Right lobe of liver (tissue), 6 donors: ENCODE measurements at regions not wholly inside any gene's neighbourhood (a gene's known extent, or its start where the extent isn't known, plus 50 kb on each side); places are given as distances from the start of the nearest gene placed in this dataset.

Source experiments
- ATAC-seq, 4 donors: fragments of 200-7000 bp; cut with Tn5 transposase; one replicate each; pipeline ENCODE4 v1.9.1; 2020; ENCODE audit warnings: mild to moderate bottlenecking in 4 of 4, moderate library complexity in 4 of 4
- DNase-seq, 3 donors: peaks; one replicate each; pipeline ENCODE4 v3.0.0-alpha.2; 2020
- H3K27ac ChIP-seq, 3 donors: fragments of 200-600 bp; one replicate each; pipeline ENCODE4 v1.8.0; 2022
- H3K27me3 ChIP-seq, 2 donors: fragments of 200-600 bp; one replicate each; pipeline ENCODE4 v1.8.0; 2022
- H3K36me3 ChIP-seq, 4 donors: fragments of 200-600 bp; sonication (generic) in 1 of 4; one replicate each; pipeline versions ENCODE4 v1.5.1 to v1.8.0; 2017 to 2022; ENCODE audit warnings: control low read depth in 1 of 4
- H3K4me1 ChIP-seq, 4 donors: fragments of 200-600 bp; sonication (generic) in 1 of 4; one replicate each; pipeline versions ENCODE4 v1.5.1 to v1.8.0; 2017 to 2022; ENCODE audit warnings: control low read depth in 1 of 4
- H3K4me3 ChIP-seq, 3 donors: fragments of 200-600 bp; one replicate each; pipeline ENCODE4 v1.8.0; 2022
- H3K9me3 ChIP-seq, 4 donors: fragments of 200-600 bp; sonication (generic) in 1 of 4; one replicate each; pipeline versions ENCODE4 v1.5.1 to v1.8.0; 2017 to 2022; ENCODE audit warnings: control low read depth in 1 of 4
- POLR2A ChIP-seq: fragments of 450-650 bp; IDR thresholded peaks from one replicate; pipeline ENCODE4 v1.6.1; 2017; ENCODE audit warnings: antibody characterized with exemption, mild to moderate bottlenecking
- WGBS: methylation state at CpG from one replicate; pipeline ENCODE4 v1.1.6; 2018; ENCODE audit warnings: low coverage, low lambda C conversion rate; ENCODE audit not compliant: insufficient coverage; ENCODE audit errors: missing lambda C conversion rate; 5-methylcytosine and 5-hydroxymethylcytosine counted together
- intact Hi-C, 2 donors: fragments of 100-400 bp; cut with DNase I; formaldehyde crosslinking; loops; one replicate each; pipeline versions ENCODE4 v1.11.2 to v1.14.1; 2022
- TF ChIP-seq, protein P1 (sequence below), 4 donors: fragments of 200-600 bp in 3 of 4; fragments of 450-650 bp in 1 of 4; IDR thresholded peaks; one replicate each; pipeline versions ENCODE4 v1.5.1 to v1.8.0; 2016 to 2022; ENCODE audit warnings: antibody characterized with exemption in 4 of 4, mild to moderate bottlenecking in 2 of 4
- donor health status: DM: no; HTN: yes; CAD: no.
- donor health status: DM: no; HTN: no; CAD: no.
- donor health status: DM: no; HTN: no; CAD: no.
- donor health status: DM: no; HTN: yes; CAD: no.
- donor health status: DM: no; HTN: yes; CAD: no.

DNA sequence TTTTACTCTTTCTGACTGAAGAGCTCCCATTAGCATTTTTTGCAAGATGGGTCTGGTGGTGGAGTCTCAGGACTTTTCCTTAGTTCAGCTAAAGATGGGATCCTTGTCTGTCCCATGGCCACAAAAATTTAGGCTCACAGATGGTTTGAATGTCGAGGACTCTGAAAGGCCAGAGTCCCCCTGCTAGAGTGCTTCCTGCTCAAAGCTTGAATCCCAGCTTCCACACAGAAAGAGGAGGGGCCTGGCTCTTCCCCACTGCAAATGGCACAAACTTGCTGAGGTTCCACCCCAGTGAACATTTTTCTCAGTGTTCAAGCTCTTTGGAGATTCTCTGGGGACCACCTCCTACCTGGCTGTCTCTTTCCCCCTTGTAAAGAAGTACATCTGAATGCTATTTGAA, 64.7 kb upstream of the UGT2B15 start:
- DNase-seq (no peak), ATAC-seq (no peak)
- WGBS = 29% methylated on average over 1 of the region's 1 CpG
- TF ChIP-seq POLR2A = no peak
- TF ChIP-seq, protein P1, sequence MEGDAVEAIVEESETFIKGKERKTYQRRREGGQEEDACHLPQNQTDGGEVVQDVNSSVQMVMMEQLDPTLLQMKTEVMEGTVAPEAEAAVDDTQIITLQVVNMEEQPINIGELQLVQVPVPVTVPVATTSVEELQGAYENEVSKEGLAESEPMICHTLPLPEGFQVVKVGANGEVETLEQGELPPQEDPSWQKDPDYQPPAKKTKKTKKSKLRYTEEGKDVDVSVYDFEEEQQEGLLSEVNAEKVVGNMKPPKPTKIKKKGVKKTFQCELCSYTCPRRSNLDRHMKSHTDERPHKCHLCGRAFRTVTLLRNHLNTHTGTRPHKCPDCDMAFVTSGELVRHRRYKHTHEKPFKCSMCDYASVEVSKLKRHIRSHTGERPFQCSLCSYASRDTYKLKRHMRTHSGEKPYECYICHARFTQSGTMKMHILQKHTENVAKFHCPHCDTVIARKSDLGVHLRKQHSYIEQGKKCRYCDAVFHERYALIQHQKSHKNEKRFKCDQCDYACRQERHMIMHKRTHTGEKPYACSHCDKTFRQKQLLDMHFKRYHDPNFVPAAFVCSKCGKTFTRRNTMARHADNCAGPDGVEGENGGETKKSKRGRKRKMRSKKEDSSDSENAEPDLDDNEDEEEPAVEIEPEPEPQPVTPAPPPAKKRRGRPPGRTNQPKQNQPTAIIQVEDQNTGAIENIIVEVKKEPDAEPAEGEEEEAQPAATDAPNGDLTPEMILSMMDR (IDR thresholded peaks at IDR 0.05) = no peak
- intact Hi-C loops = no loop called here
- no peaks in the 10 kb centered on the region for H3K36me3 ChIP-seq
- H3K4me3 ChIP-seq = no peak overlapping the region
- H3K27me3 ChIP-seq = no peaks in the 10 kb centered on the region
- no peak overlapping the region for H3K27ac ChIP-seq
- peaks cover 0 to 12% (median 2%) of the 10 kb centered on the region in 4 donors for H3K4me1 ChIP-seq
- H3K9me3 ChIP-seq = no peaks in the 10 kb centered on the region

DNA sequence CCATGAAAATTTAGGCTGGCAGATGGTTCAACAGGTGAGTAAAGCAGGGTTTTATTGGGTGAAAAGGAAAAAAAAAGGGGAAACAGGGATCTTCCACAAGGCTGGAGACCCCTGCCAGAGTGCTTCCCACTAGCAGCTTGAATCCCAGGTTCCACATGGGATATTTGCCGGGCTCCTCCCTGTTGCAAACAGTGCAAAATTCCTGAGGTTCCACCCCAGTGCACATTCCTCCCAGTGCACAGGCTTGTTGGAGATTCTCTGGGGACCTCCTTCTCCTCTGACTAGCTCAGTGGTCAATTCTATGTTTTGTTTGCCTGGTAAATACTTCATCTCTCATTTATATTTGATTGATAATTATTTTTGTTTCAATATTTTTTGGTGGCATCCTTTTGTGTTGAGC, 66.4 kb upstream of the UGT2B15 start:
- Histone ChIP-seq H3K4me3 (no peak overlapping the region), H3K27me3 (no peaks in the 10 kb centered on the region), H3K36me3 (no peaks in the 10 kb centered on the region), H3K9me3 (no peaks in the 10 kb centered on the region), H3K4me1 (peaks cover 0 to 12% (median 2%) of the 10 kb centered on the region in 4 donors), H3K27ac (no peak overlapping the region)
- TF ChIP-seq POLR2A = no peak
- TF ChIP-seq, protein P1 (IDR thresholded peaks at IDR 0.05) = no peak
- no CpG with 5 or more reads among the region's 1 CpG for WGBS
- intact Hi-C loops = no loop called here
- ATAC-seq = no peak
- DNase-seq = no peak

DNA sequence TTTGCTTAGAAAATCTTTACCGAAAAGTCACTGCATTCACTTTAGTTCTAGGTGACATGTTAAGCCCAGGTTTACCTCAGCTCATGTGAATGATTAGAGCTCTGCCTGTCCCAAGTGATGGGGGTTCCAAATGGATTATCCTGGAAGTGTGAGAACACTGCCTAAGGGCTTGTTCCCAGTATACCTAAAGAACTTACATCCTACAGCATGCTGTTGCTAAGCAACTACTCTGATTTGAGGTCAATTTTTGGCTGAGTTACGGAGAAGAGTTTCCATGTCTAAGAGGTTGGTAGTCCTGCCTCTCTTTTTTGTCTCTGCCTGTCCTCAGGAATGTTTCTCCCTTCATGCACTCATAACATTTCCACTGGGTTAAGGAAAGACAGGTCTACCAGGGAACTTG, 67.6 kb upstream of the UGT2B15 start:
- intact Hi-C loops = no loop called here

DNA sequence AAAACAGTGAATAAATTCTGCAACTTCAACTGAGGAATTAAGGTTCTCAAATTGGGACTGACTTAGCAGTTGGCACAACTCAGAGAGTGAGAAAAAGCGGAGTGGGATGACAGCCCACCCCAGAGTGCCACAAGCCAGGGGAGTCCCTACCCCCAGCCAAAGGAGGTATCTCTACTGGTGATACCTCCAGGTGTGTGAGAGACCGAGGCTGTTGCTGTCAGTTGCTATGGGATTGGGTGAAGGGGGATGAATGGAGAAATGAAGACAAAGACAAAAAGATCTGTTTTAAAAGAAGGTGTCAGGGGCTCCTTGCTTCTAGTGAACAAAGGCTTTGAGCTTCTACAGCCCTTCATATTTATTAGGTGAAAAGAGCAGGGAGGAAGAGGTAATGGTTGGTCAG, 71.4 kb upstream of the UGT2B10 start:
- TF ChIP-seq, protein P1 (IDR thresholded peaks at IDR 0.05) = no peak
- no peak for TF ChIP-seq POLR2A
- intact Hi-C loops = no loop called here
- Histone ChIP-seq H3K27ac (no peak overlapping the region), H3K9me3 (no peaks in the 10 kb centered on the region), H3K4me1 (peaks cover 0 to 13% (median 0%) of the 10 kb centered on the region in 4 donors), H3K36me3 (no peaks in the 10 kb centered on the region), H3K27me3 (no peaks in the 10 kb centered on the region), H3K4me3 (no peak overlapping the region)
- DNase-seq (no peak), ATAC-seq (no peak)
- WGBS = 43% methylated on average over 2 of the region's 2 CpGs

More for the DNA sequence above, 67.6 kb upstream of the UGT2B15 start:
- 94% methylated on average over 2 of the region's 2 CpGs for WGBS
- Histone ChIP-seq H3K4me1 (peaks cover 0 to 10% (median 0%) of the 10 kb centered on the region in 4 donors), H3K27ac (no peak overlapping the region), H3K4me3 (no peak overlapping the region), H3K36me3 (no peaks in the 10 kb centered on the region), H3K9me3 (no peaks in the 10 kb centered on the region), H3K27me3 (no peaks in the 10 kb centered on the region)
- DNase-seq = no peak
- ATAC-seq = no peak
- TF ChIP-seq, protein P1 (IDR thresholded peaks at IDR 0.05) = no peak
- TF ChIP-seq POLR2A = no peak
